ENCODE measurements at regions not wholly inside any gene's neighbourhood (a gene's known extent, or its start where the extent isn't known, plus 50 kb on each side); places are given as distances from the start of the nearest gene placed in this dataset.

GRCh38 chr10:77723376-77723775 is 85.8 kb upstream of the KCNMA1 start:
- TF ChIP-seq CTCF (IDR thresholded peaks at IDR 0.05): no peak
- no peak for TF ChIP-seq POLR2A (IDR thresholded peaks at IDR 0.05)
- TF ChIP-seq EP300 (IDR thresholded peaks at IDR 0.05): no peak

Data from tibial nerve (tissue), 4 donors.